Neural cell (in vitro differentiated cells): ENCODE measurements at regions not wholly inside any gene's neighbourhood (a gene's known extent, or its start where the extent isn't known, plus 50 kb on each side); places are given as distances from the start of the nearest gene placed in this dataset.

Source experiments
- H2AFZ ChIP-seq: fragments of 200-600, 300-800 bp; sonication (generic), shearing (Covaris generic); 2 replicates; pipeline ENCODE4 v1.6.0; 2014; ENCODE audit warnings: low read depth, mild to moderate bottlenecking, antibody characterized with exemption, low read length, moderate library complexity
- H3F3A ChIP-seq: fragments of 200-600 bp; shearing (Covaris generic); 2 replicates; pipeline ENCODE4 v1.6.1; 2016; ENCODE audit warnings: mild to moderate bottlenecking, moderate library complexity, mixed read lengths, antibody characterized with exemption, low read length; ENCODE audit not compliant: insufficient read depth, poor library complexity, severe bottlenecking
- H3K27ac ChIP-seq: fragments of 200-600, 300-800 bp; sonication (generic), shearing (Covaris generic); 2 replicates; pipeline ENCODE4 v1.5.1; 2014; ENCODE audit warnings: mild to moderate bottlenecking, low read length, moderate library complexity
- H3K27me3 ChIP-seq: fragments of 300-800, 200-600 bp; sonication (generic), shearing (Covaris generic); 2 replicates; pipeline ENCODE4 v1.6.0; 2014; ENCODE audit warnings: mild to moderate bottlenecking, low read depth, low read length, moderate library complexity; ENCODE audit not compliant: insufficient read depth
- H3K36me3 ChIP-seq: fragments of 300-800, 200-600 bp; sonication (generic), shearing (Covaris generic); 2 replicates; pipeline ENCODE4 v1.5.1; 2014; ENCODE audit warnings: mild to moderate bottlenecking, antibody characterized with exemption, low read length, moderate library complexity; ENCODE audit not compliant: insufficient read depth
- H3K4me2 ChIP-seq: fragments of 300-800, 200-600 bp; sonication (generic), shearing (Covaris generic); 2 replicates; pipeline ENCODE4 v1.6.0; 2014; ENCODE audit warnings: mild to moderate bottlenecking, low read length
- H3K4me3 ChIP-seq: fragments of 300-800, 200-600 bp; sonication (generic), shearing (Covaris generic); 2 replicates; pipeline ENCODE4 v1.5.1; 2014; ENCODE audit warnings: mild to moderate bottlenecking, low read length, moderate library complexity
- H3K79me2 ChIP-seq: fragments of 200-600 bp; shearing (Covaris generic); replicated peaks from 2 replicates; pipeline ENCODE4 v1.6.0; 2014; ENCODE audit warnings: mild to moderate bottlenecking, low read length, moderate library complexity; ENCODE audit not compliant: insufficient read depth
- H3K9ac ChIP-seq: fragments of 300-800, 200-600 bp; sonication (generic), shearing (Covaris generic); 2 replicates; pipeline ENCODE4 v1.6.1; 2016; ENCODE audit warnings: mild to moderate bottlenecking, low read length, mixed read lengths
- H3K9me2 ChIP-seq: fragments of 200-600 bp; shearing (Covaris generic); 2 replicates; pipeline ENCODE4 v1.6.1; 2016; ENCODE audit warnings: mild to moderate bottlenecking, low read length, mixed read lengths; ENCODE audit not compliant: insufficient read depth
- H3K9me3 ChIP-seq: fragments of 200-600, 300-800 bp; sonication (generic), shearing (Covaris generic); 2 replicates; pipeline ENCODE4 v1.6.1; 2016; ENCODE audit warnings: mild to moderate bottlenecking, mixed run types, low read length, moderate library complexity, mixed read lengths
- H4K20me1 ChIP-seq: fragments of 200-600 bp; shearing (Covaris generic); 2 replicates; pipeline ENCODE4 v1.6.1; 2016; ENCODE audit warnings: mild to moderate bottlenecking, mixed run types; ENCODE audit not compliant: insufficient read depth
- CTCF ChIP-seq: fragments of 450-650 bp; IDR thresholded peaks from 2 replicates; pipeline ENCODE4 v1.5.1; 2014; ENCODE audit warnings: antibody characterized with exemption, mild to moderate bottlenecking, moderate library complexity; ENCODE audit not compliant: poor library complexity, severe bottlenecking
- EP300 ChIP-seq: fragments of 450-650 bp; conservative IDR thresholded peaks from 2 replicates; pipeline ENCODE4 v1.6.1; 2014; ENCODE audit warnings: antibody characterized with exemption, mild to moderate bottlenecking, moderate library complexity; ENCODE audit not compliant: poor library complexity, severe bottlenecking
- EZH2 ChIP-seq: fragments of 200-600, 300-800 bp; shearing (Covaris generic), sonication (generic); IDR thresholded peaks from 2 replicates; pipeline ENCODE4 v1.6.1; 2014; ENCODE audit warnings: antibody characterized with exemption, low read length, borderline replicate concordance, mild to moderate bottlenecking; ENCODE audit not compliant: insufficient read depth, poor library complexity, severe bottlenecking
- MXI1 ChIP-seq: fragments of 450-650 bp; conservative IDR thresholded peaks from 2 replicates; pipeline ENCODE4 v1.6.1; 2014; ENCODE audit warnings: antibody characterized with exemption, mild to moderate bottlenecking; ENCODE audit not compliant: poor library complexity, severe bottlenecking
- POLR2AphosphoS5 ChIP-seq: IDR thresholded peaks from 2 replicates; pipeline ENCODE4 v1.6.1; 2012
- RAD21 ChIP-seq: fragments of 450-650 bp; conservative IDR thresholded peaks from 2 replicates; pipeline ENCODE4 v1.6.1; 2014; ENCODE audit warnings: antibody characterized with exemption, mild to moderate bottlenecking, moderate library complexity
- REST ChIP-seq: IDR thresholded peaks from 2 replicates; pipeline ENCODE4 v1.6.1; 2012; ENCODE audit warnings: borderline replicate concordance
- SMC3 ChIP-seq: fragments of 450-650 bp; conservative IDR thresholded peaks from 2 replicates; pipeline ENCODE4 v1.6.1; 2014; ENCODE audit warnings: antibody characterized with exemption, mild to moderate bottlenecking, moderate library complexity; ENCODE audit not compliant: poor library complexity
- TAF1 ChIP-seq: IDR thresholded peaks from 2 replicates; pipeline ENCODE4 v1.6.1; 2012; ENCODE audit warnings: low read depth

GRCh38 chr20:55684578-55684977 lies 320.7 kb downstream of the CBLN4 start:
- Histone ChIP-seq H3K9me2 (no peaks in the 10 kb centered on the region), H3F3A (no peaks in the 10 kb centered on the region), H3K4me2 (no peak overlapping the region), H3K9me3 (no peaks in the 10 kb centered on the region), H3K79me2 (no peaks in the 10 kb centered on the region), H3K4me3 (no peak overlapping the region), H4K20me1 (no peaks in the 10 kb centered on the region), H3K27ac (no peak overlapping the region), H3K36me3 (no peaks in the 10 kb centered on the region), H3K9ac (no peak overlapping the region), H2AFZ (no peak overlapping the region), H3K27me3 (no peaks in the 10 kb centered on the region)
- TF ChIP-seq POLR2AphosphoS5, result no peak
- no peak for TF ChIP-seq MXI1
- no peak for TF ChIP-seq EZH2
- no peak for TF ChIP-seq REST
- TF ChIP-seq RAD21, result no peak
- no peak for TF ChIP-seq SMC3
- no peak for TF ChIP-seq EP300
- no peak for TF ChIP-seq TAF1
- no peak for TF ChIP-seq CTCF

- Histone ChIP-seq H2AFZ (no peak overlapping the region), H3K79me2 (no peaks in the 10 kb centered on the region), H3K4me3 (no peak overlapping the region), H3K27me3 (no peaks in the 10 kb centered on the region), H3K9ac (no peak overlapping the region), H3K27ac (no peak overlapping the region), H3K9me3 (no peaks in the 10 kb centered on the region), H3K36me3 (no peaks in the 10 kb centered on the region), H3K4me2 (no peak overlapping the region), H4K20me1 (no peaks in the 10 kb centered on the region), H3F3A (no peaks in the 10 kb centered on the region), H3K9me2 (no peaks in the 10 kb centered on the region)
- TF ChIP-seq REST, result no peak
- no peak for TF ChIP-seq MXI1
- no peak for TF ChIP-seq CTCF
- TF ChIP-seq TAF1, result no peak
- TF ChIP-seq EZH2, result no peak
- no peak for TF ChIP-seq RAD21
- no peak for TF ChIP-seq EP300
- TF ChIP-seq POLR2AphosphoS5, result no peak
- TF ChIP-seq SMC3, result no peak
These were observed 326.2 kb downstream of the CBLN4 start for GRCh38 chr20:55678970-55679667.
